SJSA1 (cell line): ENCODE measurements at regions not wholly inside any gene's neighbourhood (a gene's known extent, or its start where the extent isn't known, plus 50 kb on each side); places are given as distances from the start of the nearest gene placed in this dataset.

Source experiments
- DNase-seq, 2 experiments: peaks; one replicate each; pipeline ENCODE4 v3.0.0-alpha.2; 2015 to 2020; ENCODE audit warnings: low spot score in 2 of 2, low read depth in 1 of 2
- H3K27ac ChIP-seq: fragments of 250-450 bp; sonication (Bioruptor Pico); 2 replicates; pipeline ENCODE4 v1.5.1; 2020; ENCODE audit warnings: mild to moderate bottlenecking, moderate library complexity
- H3K27me3 ChIP-seq: fragments of 250-450 bp; sonication (Bioruptor Pico); replicated peaks from 2 replicates; pipeline ENCODE4 v1.5.1; 2020; ENCODE audit warnings: mild to moderate bottlenecking, moderate library complexity
- H3K36me3 ChIP-seq: fragments of 250-450 bp; sonication (Bioruptor Pico); 2 replicates; pipeline ENCODE4 v1.5.1; 2020; ENCODE audit warnings: mild to moderate bottlenecking
- H3K4me1 ChIP-seq: fragments of 250-450 bp; sonication (Bioruptor Pico); replicated peaks from 2 replicates; pipeline ENCODE4 v1.6.1; 2021; ENCODE audit warnings: mild to moderate bottlenecking
- H3K4me3 ChIP-seq: fragments of 250-450 bp; sonication (Bioruptor Pico); 2 replicates; pipeline ENCODE4 v1.5.1; 2020; ENCODE audit warnings: mild to moderate bottlenecking
- H3K9me3 ChIP-seq: fragments of 250-450 bp; sonication (Bioruptor Pico); replicated peaks from 2 replicates; pipeline ENCODE4 v1.5.1; 2020; ENCODE audit warnings: mild to moderate bottlenecking

GRCh38 chr4:19842471-19842870 lies 409.2 kb upstream of the SLIT2 start:
- no peak for DNase-seq
- Histone ChIP-seq H3K4me1 (no peaks in the 10 kb centered on the region), H3K27me3 (no peaks in the 10 kb centered on the region)

GRCh38 chr4:19838858-19839257 lies 412.8 kb upstream of the SLIT2 start:
- no peak for DNase-seq

More at GRCh38 chr4:19842471-19842870, 409.2 kb upstream of the SLIT2 start:
- Histone ChIP-seq H3K27ac (no peak overlapping the region), H3K36me3 (no peaks in the 10 kb centered on the region), H3K4me3 (no peak overlapping the region), H3K9me3 (no peaks in the 10 kb centered on the region)

GRCh38 chr4:19835429-19835828 lies 416.3 kb upstream of the SLIT2 start:
- H3K4me3 ChIP-seq = no peak overlapping the region
- H3K27ac ChIP-seq = no peak overlapping the region
- no peaks in the 10 kb centered on the region for H3K36me3 ChIP-seq

More at GRCh38 chr4:19838858-19839257, 412.8 kb upstream of the SLIT2 start:
- H3K27ac ChIP-seq = no peak overlapping the region
- H3K4me1 ChIP-seq = no peaks in the 10 kb centered on the region
- H3K4me3 ChIP-seq = no peak overlapping the region
- no peaks in the 10 kb centered on the region for H3K9me3 ChIP-seq
- H3K27me3 ChIP-seq = no peaks in the 10 kb centered on the region
- H3K36me3 ChIP-seq = no peaks in the 10 kb centered on the region

GRCh38 chr4:19832411-19832810 lies 419.3 kb upstream of the SLIT2 start:
- Histone ChIP-seq H3K4me3 (no peak overlapping the region), H3K36me3 (no peaks in the 10 kb centered on the region), H3K27ac (no peak overlapping the region), H3K4me1 (peaks cover 13% of the 10 kb centered on the region), H3K27me3 (no peaks in the 10 kb centered on the region), H3K9me3 (no peaks in the 10 kb centered on the region)
- peak in 1 of 2 experiments; percentile 33 for DNase-seq

More at GRCh38 chr4:19835429-19835828, 416.3 kb upstream of the SLIT2 start:
- DNase-seq = no peak
- peaks cover 13% of the 10 kb centered on the region for H3K4me1 ChIP-seq
- no peaks in the 10 kb centered on the region for H3K27me3 ChIP-seq
- H3K9me3 ChIP-seq = no peaks in the 10 kb centered on the region

- no peaks in the 10 kb centered on the region for H3K36me3 ChIP-seq
- H3K27ac ChIP-seq = no peak overlapping the region
- no peaks in the 10 kb centered on the region for H3K27me3 ChIP-seq
- no peaks in the 10 kb centered on the region for H3K9me3 ChIP-seq
- DNase-seq = peak in 1 of 2 experiments; percentile 48
- peaks cover 13% of the 10 kb centered on the region for H3K4me1 ChIP-seq
- H3K4me3 ChIP-seq = no peak overlapping the region
Measured at GRCh38 chr4:19831644-19832285, 419.9 kb upstream of the SLIT2 start.

- no peak for DNase-seq
- H3K4me3 ChIP-seq = no peak overlapping the region
Measured at GRCh38 chr4:19829101-19829500, 422.6 kb upstream of the SLIT2 start.

GRCh38 chr4:19823781-19824180 lies 427.9 kb upstream of the SLIT2 start:
- Histone ChIP-seq H3K27ac (no peak overlapping the region), H3K4me3 (no peak overlapping the region), H3K9me3 (no peaks in the 10 kb centered on the region), H3K27me3 (no peaks in the 10 kb centered on the region), H3K36me3 (no peaks in the 10 kb centered on the region), H3K4me1 (no peaks in the 10 kb centered on the region)
- DNase-seq = peak in 1 of 2 experiments; percentile 0

More at GRCh38 chr4:19829101-19829500, 422.6 kb upstream of the SLIT2 start:
- Histone ChIP-seq H3K27me3 (no peaks in the 10 kb centered on the region), H3K36me3 (no peaks in the 10 kb centered on the region), H3K9me3 (no peaks in the 10 kb centered on the region), H3K4me1 (peaks cover 13% of the 10 kb centered on the region), H3K27ac (no peak overlapping the region)

GRCh38 chr4:19819737-19820136 lies 432.0 kb upstream of the SLIT2 start:
- no peaks in the 10 kb centered on the region for H3K36me3 ChIP-seq
- H3K9me3 ChIP-seq = no peaks in the 10 kb centered on the region
- H3K4me1 ChIP-seq = no peaks in the 10 kb centered on the region
- peak in 1 of 2 experiments; percentile 0 for DNase-seq
- H3K4me3 ChIP-seq = no peak overlapping the region
- H3K27ac ChIP-seq = no peak overlapping the region
- H3K27me3 ChIP-seq = no peaks in the 10 kb centered on the region

GRCh38 chr4:19809989-19810388 lies 441.7 kb upstream of the SLIT2 start:
- Histone ChIP-seq H3K27me3 (no peaks in the 10 kb centered on the region), H3K9me3 (no peaks in the 10 kb centered on the region), H3K27ac (no peak overlapping the region), H3K4me3 (no peak overlapping the region), H3K36me3 (no peaks in the 10 kb centered on the region), H3K4me1 (no peaks in the 10 kb centered on the region)
- DNase-seq = no peak

- H3K36me3 ChIP-seq = no peaks in the 10 kb centered on the region
- H3K4me1 ChIP-seq = peaks cover 9% of the 10 kb centered on the region
- no peak overlapping the region for H3K27ac ChIP-seq
- no peak overlapping the region for H3K4me3 ChIP-seq
- no peak for DNase-seq
- no peaks in the 10 kb centered on the region for H3K9me3 ChIP-seq
- H3K27me3 ChIP-seq = no peaks in the 10 kb centered on the region
Measured at GRCh38 chr4:19807505-19807904, 444.2 kb upstream of the SLIT2 start.

- Histone ChIP-seq H3K4me3 (no peak overlapping the region), H3K9me3 (no peaks in the 10 kb centered on the region), H3K36me3 (no peaks in the 10 kb centered on the region), H3K4me1 (peaks cover 9% of the 10 kb centered on the region), H3K27ac (no peak overlapping the region), H3K27me3 (no peaks in the 10 kb centered on the region)
- no peak for DNase-seq
Measured at GRCh38 chr4:19806865-19807264, 444.8 kb upstream of the SLIT2 start.

- peak in 1 of 2 experiments; percentile 39 for DNase-seq
- peaks cover 9% of the 10 kb centered on the region for H3K4me1 ChIP-seq
- H3K4me3 ChIP-seq = no peak overlapping the region
- no peaks in the 10 kb centered on the region for H3K9me3 ChIP-seq
- no peaks in the 10 kb centered on the region; the same call in 1 of the 2 replicates for H3K27me3 ChIP-seq
- H3K36me3 ChIP-seq = no peaks in the 10 kb centered on the region
- no peak overlapping the region for H3K27ac ChIP-seq
Measured at GRCh38 chr4:19803406-19803805, 448.3 kb upstream of the SLIT2 start.

- no peaks in the 10 kb centered on the region; the same call in 1 of the 2 replicates for H3K27me3 ChIP-seq
- no peak overlapping the region for H3K4me3 ChIP-seq
Measured at GRCh38 chr4:19793831-19794230, 457.9 kb upstream of the SLIT2 start.

GRCh38 chr4:19791422-19792123 lies 460.1 kb upstream of the SLIT2 start:
- H3K36me3 ChIP-seq = no peaks in the 10 kb centered on the region
- H3K27ac ChIP-seq = no peak overlapping the region
- no peaks in the 10 kb centered on the region for H3K9me3 ChIP-seq
- no peak overlapping the region for H3K4me3 ChIP-seq
- no peak for DNase-seq
- no peaks in the 10 kb centered on the region for H3K4me1 ChIP-seq
- H3K27me3 ChIP-seq = no peaks in the 10 kb centered on the region; the same call in 1 of the 2 replicates

More at GRCh38 chr4:19793831-19794230, 457.9 kb upstream of the SLIT2 start:
- DNase-seq = no peak
- no peaks in the 10 kb centered on the region for H3K4me1 ChIP-seq
- H3K27ac ChIP-seq = no peak overlapping the region
- H3K9me3 ChIP-seq = no peaks in the 10 kb centered on the region
- no peaks in the 10 kb centered on the region for H3K36me3 ChIP-seq
